GM20000 (cell line): ENCODE measurements at regions not wholly inside any gene's neighbourhood (a gene's known extent, or its start where the extent isn't known, plus 50 kb on each side); places are given as distances from the start of the nearest gene placed in this dataset.
"Not testable (repeated sequence)": the region's sequence is repeated elsewhere in the genome, so short reads cannot be mapped to it uniquely, and the experiment has no call there.

ENCODE experiments used
- DNase-seq: peaks from one replicate; pipeline ENCODE4 v3.0.0; 2012; ENCODE audit warnings: low spot score
- TF ChIP-seq, protein P1 (sequence below): IDR thresholded peaks from 2 replicates; pipeline ENCODE4 v1.5.1; 2012; ENCODE audit warnings: mild to moderate bottlenecking, control low read depth; ENCODE audit errors: extremely low read depth, missing control alignments

DNA sequence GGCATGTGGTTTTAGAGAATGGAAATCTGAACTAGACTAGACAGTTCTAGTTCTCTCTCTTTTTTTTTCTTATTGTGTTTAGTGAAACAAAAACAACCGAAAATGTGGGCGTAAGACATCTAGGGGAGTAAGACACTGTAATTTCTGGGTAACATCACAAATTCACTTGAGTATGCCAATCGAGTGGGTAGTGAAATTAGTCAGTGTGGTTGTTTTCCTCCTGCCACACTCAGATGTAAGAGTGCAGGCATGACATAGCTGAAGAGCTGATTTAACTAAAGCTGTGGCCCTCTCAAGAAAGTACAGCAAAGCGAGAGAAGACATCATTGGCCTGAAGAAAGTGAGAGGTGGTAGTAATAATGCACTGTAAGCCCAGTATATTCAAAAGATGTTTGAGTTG lies 1585.3 kb upstream of the AGA start:
- DNase-seq, result no peak
- TF ChIP-seq, protein P1, sequence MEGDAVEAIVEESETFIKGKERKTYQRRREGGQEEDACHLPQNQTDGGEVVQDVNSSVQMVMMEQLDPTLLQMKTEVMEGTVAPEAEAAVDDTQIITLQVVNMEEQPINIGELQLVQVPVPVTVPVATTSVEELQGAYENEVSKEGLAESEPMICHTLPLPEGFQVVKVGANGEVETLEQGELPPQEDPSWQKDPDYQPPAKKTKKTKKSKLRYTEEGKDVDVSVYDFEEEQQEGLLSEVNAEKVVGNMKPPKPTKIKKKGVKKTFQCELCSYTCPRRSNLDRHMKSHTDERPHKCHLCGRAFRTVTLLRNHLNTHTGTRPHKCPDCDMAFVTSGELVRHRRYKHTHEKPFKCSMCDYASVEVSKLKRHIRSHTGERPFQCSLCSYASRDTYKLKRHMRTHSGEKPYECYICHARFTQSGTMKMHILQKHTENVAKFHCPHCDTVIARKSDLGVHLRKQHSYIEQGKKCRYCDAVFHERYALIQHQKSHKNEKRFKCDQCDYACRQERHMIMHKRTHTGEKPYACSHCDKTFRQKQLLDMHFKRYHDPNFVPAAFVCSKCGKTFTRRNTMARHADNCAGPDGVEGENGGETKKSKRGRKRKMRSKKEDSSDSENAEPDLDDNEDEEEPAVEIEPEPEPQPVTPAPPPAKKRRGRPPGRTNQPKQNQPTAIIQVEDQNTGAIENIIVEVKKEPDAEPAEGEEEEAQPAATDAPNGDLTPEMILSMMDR, result no peak

DNA sequence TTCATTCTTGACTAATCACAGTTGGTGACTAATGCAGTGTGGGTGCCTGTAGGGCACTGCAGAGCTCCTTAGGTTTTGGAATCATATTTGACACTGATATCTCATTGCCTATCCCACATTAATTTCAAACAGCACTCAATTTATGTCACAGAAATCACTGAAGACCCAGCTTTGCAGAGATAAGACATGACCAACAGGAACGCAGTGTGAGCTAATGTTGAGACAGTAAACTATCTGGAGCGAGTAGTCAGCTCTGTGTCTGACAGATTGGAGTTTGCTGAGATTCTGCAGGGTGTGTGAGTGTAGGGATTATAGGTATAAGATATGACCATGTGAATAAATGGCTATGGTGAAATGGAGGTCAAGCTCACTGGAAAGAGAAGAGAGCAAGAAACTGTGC lies 1586.1 kb upstream of the AGA start:
- TF ChIP-seq, protein P1, result no peak

DNA sequence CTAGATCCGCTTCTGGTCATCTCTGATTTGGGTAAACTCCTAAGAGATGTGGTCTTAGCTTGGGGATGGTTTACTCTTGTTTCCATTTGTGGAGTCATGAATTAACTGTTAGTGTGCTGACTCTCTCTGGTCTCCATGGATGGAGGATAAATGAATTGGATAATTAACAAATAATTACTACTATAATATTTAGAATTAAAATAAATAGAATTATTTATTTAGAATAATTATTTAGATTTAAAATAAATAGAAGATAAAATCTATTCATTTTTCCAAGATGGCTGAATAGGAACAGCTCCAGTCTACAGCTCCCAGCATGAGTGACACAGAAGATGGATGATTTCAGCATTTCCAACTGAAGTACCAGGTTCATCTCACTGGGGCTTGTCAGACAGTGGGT lies 1587.4 kb upstream of the AGA start:
- no peak for DNase-seq
- TF ChIP-seq, protein P1, result no peak

More for the DNA sequence above, 1586.1 kb upstream of the AGA start:
- DNase-seq, result no peak

DNA sequence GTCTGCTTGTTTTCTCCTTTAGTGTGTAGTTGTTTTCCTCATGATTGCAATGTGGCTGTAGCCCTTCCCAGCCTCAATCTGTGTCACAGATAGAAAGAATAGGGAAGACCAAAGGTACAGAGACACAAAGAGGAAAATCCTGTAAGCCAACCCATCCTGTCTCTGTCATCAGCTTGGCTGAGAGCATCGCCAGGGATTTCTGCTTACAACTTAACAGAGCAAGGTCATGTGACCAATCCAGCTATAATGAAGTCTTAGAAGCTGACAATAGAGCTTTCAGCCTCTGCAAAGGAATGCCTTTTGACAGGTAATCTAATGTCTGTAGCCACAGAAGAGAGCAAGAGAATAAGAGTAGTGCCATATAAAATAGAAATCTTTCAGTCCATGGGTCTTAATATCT lies 1598.0 kb upstream of the AGA start:
- TF ChIP-seq, protein P1, result no peak
- no peak for DNase-seq

DNA sequence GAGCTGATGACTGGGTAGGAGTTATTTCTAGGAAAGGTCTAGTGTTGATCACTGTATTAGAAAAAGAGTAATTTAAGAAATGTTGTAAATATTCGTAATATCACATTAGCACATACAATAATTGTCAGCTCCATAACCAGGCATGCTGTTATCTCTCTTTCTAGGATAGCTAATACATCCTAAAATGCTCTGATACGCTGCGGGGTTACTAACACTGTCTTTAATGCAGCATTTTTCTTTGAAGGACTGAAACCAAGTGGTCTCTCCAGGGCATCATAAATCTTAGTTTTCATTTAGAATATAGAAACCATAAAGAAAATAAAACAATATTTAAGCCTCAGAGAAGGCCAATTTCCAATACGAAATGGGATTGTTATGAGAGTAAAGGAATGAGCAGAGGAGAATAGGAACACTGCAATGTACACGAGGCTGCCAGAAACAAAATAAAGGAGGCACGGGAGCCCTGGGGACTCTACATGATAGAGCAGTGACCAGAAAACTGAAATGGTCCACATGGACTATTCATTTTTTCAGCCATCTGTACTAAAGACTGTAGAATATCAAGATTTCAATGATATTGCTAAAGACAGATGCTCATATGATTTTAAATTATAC lies 1606.7 kb upstream of the AGA start:
- TF ChIP-seq, protein P1, result no peak

DNA sequence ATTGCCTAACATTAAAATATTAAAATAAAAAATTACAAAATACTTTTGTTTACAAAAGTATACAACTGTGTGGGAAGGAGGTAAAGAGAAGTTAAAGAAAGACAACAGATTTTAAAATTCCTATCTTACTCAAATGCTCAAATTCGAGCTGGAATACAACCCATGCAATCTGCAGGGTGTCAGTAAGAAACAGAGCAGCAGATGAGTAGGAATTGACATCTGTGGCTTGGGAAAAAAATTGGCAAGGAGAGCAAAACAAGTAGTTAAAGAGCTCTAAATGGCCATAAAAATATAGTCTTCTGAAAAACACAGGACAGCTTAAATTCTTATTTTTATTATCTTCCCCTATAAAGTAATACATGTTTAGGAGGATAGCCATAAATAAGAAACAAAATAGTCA lies 1609.0 kb upstream of the AGA start:
- TF ChIP-seq, protein P1, result no peak
- no peak for DNase-seq

More for the DNA sequence above, 1606.7 kb upstream of the AGA start:
- no peak for DNase-seq

DNA sequence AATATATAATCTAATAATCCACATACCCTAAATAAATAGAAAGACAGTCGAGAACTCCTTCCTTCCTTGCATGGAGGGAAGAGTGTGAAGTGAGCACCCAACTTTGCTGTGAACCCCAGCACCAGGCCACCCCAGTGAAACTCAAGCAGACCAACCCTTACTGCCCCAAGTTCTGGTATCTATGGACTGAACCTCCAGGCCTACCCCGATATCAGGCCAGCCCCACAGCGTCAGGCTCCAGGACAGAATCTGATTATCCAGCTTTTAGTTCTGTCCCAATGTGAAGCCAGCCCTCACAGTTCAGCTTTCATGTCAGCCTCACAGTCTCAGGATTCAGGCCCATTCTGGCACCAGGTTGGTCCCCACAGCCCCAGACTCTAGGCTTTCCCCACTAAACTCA lies 1617.2 kb upstream of the AGA start:
- no peak for DNase-seq
- TF ChIP-seq, protein P1, result no peak

DNA sequence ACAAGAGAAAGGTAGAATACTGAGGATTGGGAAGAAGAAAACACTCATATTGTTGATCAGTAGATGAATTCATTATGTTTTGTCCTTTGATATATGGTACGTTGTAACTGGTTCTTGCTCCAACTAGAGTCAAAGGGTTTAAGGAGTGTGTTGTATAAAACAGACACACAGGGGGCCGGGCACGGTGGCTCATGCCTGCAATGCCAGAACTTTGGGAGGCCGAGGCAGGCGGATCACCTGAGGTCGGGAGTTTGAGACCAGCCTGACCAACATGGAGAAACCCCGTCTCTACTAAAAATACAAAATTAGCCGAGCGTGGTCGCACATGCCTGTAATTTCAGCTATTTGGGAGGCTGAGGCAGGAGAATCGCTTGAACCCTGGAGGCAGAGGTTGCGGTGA lies 1624.0 kb upstream of the AGA start:
- not testable (repeated sequence) for DNase-seq
